ENCODE measurements at regions not wholly inside any gene's neighbourhood (a gene's known extent, or its start where the extent isn't known, plus 50 kb on each side); places are given as distances from the start of the nearest gene placed in this dataset.

GRCh38 chr3:74550686-74551085 lies 63.8 kb downstream of the CNTN3 start:
- TF ChIP-seq, protein P1, sequence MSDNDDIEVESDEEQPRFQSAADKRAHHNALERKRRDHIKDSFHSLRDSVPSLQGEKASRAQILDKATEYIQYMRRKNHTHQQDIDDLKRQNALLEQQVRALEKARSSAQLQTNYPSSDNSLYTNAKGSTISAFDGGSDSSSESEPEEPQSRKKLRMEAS (IDR thresholded peaks at IDR 0.05; ENCODE audit: low read depth), result no peak
- no peak for TF ChIP-seq CTCF (IDR thresholded peaks at IDR 0.05)
- TF ChIP-seq MEF2A (IDR thresholded peaks at IDR 0.05; ENCODE audit: borderline replicate concordance, low read depth), result no peak
- TF ChIP-seq EZH2phosphoT487 (IDR thresholded peaks at IDR 0.05; ENCODE audit: borderline replicate concordance, low read depth), result no peak
- no peak for TF ChIP-seq RCOR1 (IDR thresholded peaks at IDR 0.05; ENCODE audit: low read length)
- no peak for TF ChIP-seq POLR2AphosphoS5 (IDR thresholded peaks at IDR 0.05; ENCODE audit: low read depth, low read length)
